Prostate gland (tissue), 2 donors: ENCODE measurements at regions not wholly inside any gene's neighbourhood (a gene's known extent, or its start where the extent isn't known, plus 50 kb on each side); places are given as distances from the start of the nearest gene placed in this dataset.

Source experiments
- CTCF ChIP-seq, 4 experiments: fragments of 200-600 bp in 2 of 4; fragments of 450-650 bp in 2 of 4; sonication (generic) in 2 of 4; IDR thresholded peaks; 1 replicate in 3 of 4; 2 replicates in 1 of 4; pipeline ENCODE4 v1.5.1; 2016 to 2019; ENCODE audit warnings: antibody characterized with exemption in 4 of 4, mild to moderate bottlenecking in 2 of 4, moderate library complexity in 2 of 4
- POLR2A ChIP-seq: fragments of 450-650 bp; IDR thresholded peaks from one replicate; pipeline ENCODE4 v1.6.1; 2016; ENCODE audit warnings: antibody characterized with exemption, mild to moderate bottlenecking
- POLR2AphosphoS5 ChIP-seq: sonication (generic); formaldehyde crosslinking; IDR thresholded peaks from one replicate; pipeline ENCODE4 v1.6.1; 2017; ENCODE audit warnings: antibody characterized with exemption

- TF ChIP-seq CTCF (IDR thresholded peaks at IDR 0.05) (no peak), POLR2A (no peak), POLR2AphosphoS5 (no peak)
These were observed 295.3 kb upstream of the GALNTL6 start for GRCh38 chr4:171517883-171518282.
